ENCODE measurements at regions not wholly inside any gene's neighbourhood (a gene's known extent, or its start where the extent isn't known, plus 50 kb on each side); places are given as distances from the start of the nearest gene placed in this dataset.

DNA sequence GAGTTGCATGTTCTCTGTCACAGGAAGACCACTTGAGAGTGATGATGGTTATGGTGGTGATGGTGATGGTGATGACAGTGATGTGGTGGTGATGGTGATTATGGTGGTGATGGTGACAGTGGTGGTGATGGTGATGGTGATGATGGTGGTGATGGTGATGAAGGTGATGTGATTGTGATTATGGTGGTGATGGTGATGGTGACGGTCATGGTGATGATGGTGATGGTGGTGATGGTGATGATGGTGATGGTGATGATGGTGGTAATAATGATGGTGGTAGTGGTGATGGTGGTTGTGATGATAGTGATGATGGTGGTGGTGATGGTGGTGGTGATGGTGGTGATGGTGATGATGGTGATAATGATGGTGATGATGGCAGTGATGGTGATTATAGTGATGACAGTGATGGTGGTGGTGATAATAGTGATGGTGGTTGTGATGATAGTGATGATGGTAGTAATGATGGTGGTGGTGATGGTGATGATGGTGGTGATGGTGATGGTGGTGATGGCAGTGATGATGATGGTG lies 93.7 kb downstream of the ASB1 start:
- TF ChIP-seq, protein P1, sequence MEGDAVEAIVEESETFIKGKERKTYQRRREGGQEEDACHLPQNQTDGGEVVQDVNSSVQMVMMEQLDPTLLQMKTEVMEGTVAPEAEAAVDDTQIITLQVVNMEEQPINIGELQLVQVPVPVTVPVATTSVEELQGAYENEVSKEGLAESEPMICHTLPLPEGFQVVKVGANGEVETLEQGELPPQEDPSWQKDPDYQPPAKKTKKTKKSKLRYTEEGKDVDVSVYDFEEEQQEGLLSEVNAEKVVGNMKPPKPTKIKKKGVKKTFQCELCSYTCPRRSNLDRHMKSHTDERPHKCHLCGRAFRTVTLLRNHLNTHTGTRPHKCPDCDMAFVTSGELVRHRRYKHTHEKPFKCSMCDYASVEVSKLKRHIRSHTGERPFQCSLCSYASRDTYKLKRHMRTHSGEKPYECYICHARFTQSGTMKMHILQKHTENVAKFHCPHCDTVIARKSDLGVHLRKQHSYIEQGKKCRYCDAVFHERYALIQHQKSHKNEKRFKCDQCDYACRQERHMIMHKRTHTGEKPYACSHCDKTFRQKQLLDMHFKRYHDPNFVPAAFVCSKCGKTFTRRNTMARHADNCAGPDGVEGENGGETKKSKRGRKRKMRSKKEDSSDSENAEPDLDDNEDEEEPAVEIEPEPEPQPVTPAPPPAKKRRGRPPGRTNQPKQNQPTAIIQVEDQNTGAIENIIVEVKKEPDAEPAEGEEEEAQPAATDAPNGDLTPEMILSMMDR (IDR thresholded peaks at IDR 0.05) = no peak
- TF ChIP-seq POLR2AphosphoS5 (IDR thresholded peaks at IDR 0.05) (no peak), POLR2A (IDR thresholded peaks at IDR 0.05) (no peak), EP300 (IDR thresholded peaks at IDR 0.05) (no peak)

All from gastroesophageal sphincter (tissue), 3 donors.